GM19455 (cell line): ENCODE measurements at regions not wholly inside any gene's neighbourhood (a gene's known extent, or its start where the extent isn't known, plus 50 kb on each side); places are given as distances from the start of the nearest gene placed in this dataset.

Source experiments
- ATAC-seq: cut with Tn5 transposase; IDR thresholded peaks from one replicate; pipeline ENCODE4 v1.9.1; 2021; ENCODE audit not compliant: unreplicated experiment

DNA sequence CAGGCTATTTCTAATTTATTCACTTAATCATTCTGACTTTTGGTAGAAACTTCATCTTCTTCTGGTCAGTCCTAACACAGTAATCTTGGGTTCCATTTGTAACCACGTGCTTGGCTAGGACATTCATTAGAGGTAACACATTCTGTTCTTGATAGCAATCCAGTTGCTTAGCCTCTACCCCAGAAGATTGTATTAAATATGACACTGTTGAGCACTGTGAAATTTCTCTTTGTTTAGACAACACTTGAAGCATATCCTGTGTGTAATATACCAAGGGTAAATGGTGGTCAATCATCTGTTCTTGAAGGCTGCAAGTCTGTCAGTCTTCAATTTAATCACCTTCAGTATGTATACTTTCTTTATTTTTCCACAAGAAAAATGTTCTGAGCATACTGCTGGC is 523.0 kb downstream of the ANKRD50 start:
- no peak for ATAC-seq

- ATAC-seq: no peak
Observed at GRCh38 chr4:124191329-124191728, 521.2 kb downstream of the ANKRD50 start.

- ATAC-seq: no peak
Observed at GRCh38 chr4:124192544-124192943, 520.0 kb downstream of the ANKRD50 start.

GRCh38 chr4:124199185-124199584 is 513.3 kb downstream of the ANKRD50 start:
- ATAC-seq: no peak

GRCh38 chr4:124199755-124200154 is 512.8 kb downstream of the ANKRD50 start:
- no peak for ATAC-seq

DNA sequence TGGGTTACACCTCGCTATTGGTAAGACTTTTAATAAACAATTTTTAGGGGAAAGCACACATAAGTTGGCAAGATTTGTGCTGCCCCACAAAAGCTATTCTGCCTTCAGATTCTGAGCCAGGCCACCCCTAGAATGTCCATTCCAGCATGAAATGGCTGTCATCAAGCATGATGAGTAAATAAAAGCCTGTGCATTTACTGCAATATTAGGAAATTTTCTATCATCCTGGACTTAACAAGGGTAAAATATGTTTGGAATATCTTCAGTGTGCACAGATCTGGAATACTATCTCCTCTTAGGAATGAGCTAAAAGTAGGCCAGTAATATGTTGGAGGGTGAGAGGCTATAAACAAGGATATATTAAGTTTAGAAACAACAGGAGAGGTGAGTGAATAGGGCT is 510.9 kb downstream of the ANKRD50 start:
- ATAC-seq: no peak

DNA sequence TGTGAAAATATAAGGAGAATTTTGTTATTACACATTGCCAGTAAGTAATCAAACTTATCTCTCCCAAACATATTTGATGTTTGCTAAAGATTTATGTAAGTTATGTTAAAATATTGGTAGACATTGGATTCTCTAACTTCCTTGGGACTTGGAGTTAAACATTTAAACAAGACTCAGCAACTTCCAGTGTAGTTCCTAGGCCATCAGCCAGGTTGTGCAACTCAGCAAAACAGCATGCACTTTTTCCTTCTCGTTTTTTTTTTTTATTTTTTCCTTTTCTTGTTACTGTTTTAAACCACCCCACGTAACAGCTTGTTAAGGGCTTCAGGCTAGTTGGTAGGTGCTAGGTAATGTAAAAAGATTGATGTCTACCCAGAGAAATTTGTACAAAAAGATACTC is 510.4 kb downstream of the ANKRD50 start:
- ATAC-seq: no peak

GRCh38 chr4:124203613-124204238 is 508.8 kb downstream of the ANKRD50 start:
- ATAC-seq: no peak

DNA sequence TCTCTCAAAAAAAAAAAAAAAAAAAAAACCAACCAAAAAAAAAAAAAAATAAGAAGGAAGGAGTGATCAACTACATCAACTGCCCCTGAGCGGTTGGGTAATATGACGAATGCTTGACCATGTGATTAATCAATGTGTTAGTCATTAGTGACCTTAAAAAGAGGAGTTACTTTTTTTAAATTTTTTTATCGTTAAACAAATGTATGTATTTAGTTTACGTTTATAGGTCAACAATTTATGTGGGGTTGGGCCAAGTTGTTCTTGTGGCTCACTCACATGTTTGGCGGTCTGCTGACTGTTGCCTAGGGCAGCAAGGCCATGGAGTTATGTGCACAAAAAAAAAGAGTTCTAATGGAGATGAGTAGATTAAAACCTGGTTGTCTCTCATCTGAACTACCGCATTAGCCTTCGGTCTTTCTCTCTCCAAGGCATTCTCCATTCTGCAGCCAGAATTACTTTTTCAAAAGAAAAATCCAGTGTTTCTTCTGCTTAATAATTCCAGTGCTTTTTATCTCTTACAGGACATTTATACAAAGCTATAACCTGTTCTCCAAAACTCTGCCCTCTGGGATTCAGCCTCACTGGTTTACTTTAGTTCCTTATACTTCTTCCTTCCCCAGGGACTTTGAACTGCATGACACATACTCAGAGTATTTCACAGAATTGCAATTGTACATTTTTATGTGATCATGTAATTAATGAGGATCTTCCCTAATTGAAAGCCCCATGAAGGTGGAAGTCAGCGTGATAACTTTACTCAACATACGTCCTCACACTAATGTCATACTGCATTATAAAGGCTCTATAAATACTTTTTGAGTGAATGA is 505.5 kb downstream of the ANKRD50 start:
- no peak for ATAC-seq

GRCh38 chr4:124209211-124209610 is 503.3 kb downstream of the ANKRD50 start:
- no peak for ATAC-seq

- no peak for ATAC-seq
Observed at GRCh38 chr4:124209626-124210025, 502.9 kb downstream of the ANKRD50 start.

DNA sequence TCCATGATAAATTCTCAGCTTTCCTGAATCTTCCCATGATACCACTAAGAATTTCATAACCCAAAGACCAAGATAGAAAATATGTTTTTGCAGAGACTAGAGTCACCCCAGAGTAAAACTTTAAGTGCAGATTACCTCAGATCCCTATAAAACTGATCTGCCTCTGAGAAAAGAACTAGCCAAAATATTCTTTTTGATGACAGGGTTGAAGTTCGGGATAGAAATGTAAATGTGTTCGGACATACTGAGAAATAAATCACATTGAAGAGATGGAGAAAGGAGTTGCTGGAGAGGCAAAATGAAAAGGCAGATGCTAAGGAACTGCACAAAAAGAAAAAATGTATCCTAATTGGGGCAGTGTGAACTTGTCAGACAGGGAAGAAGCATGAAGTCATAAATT is 501.8 kb downstream of the ANKRD50 start:
- no peak for ATAC-seq

- no peak for ATAC-seq
Observed at GRCh38 chr4:124212815-124213630, 499.5 kb downstream of the ANKRD50 start.

GRCh38 chr4:124219389-124219788 is 493.1 kb downstream of the ANKRD50 start:
- ATAC-seq: no peak

GRCh38 chr4:124224256-124224655 is 488.3 kb downstream of the ANKRD50 start:
- no peak for ATAC-seq

DNA sequence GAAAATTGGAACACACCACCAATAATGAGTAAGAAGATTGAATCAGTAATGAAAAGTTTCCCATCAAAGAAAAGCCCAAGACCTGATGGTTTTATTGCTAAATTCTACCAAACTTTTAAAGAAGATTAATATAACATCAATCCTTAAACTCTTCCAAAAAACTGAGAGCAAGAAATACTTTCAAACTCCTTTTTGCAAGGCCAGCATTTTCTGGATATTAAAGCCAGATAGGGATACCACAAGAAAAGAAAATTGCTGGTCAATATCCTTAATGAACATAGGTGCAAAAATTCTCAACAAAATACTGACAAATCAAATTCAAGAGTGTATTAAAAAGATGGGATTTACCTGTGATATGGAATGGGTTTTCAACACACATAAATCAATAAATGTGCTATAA is 484.6 kb downstream of the ANKRD50 start:
- no peak for ATAC-seq

GRCh38 chr4:124230268-124230667 is 482.3 kb downstream of the ANKRD50 start:
- no peak for ATAC-seq

DNA sequence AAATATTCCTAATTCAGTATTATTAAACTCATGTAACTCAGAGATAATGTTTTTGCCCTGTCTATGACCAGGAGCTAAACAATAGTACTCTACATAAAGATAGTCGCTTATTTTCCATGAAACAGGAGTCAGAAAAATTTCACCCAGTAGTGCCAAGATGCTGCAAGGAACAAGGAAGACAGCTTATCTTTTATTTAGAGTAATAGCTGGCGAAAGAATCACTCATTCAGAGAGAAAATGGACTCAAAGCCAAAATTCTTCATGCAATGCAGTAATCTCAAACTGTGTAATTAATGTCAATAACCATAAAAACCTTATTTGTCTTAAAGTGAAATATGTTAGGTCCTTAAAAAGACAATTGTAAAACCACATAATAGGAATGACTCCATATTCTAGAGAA is 477.8 kb downstream of the ANKRD50 start:
- ATAC-seq: no peak

DNA sequence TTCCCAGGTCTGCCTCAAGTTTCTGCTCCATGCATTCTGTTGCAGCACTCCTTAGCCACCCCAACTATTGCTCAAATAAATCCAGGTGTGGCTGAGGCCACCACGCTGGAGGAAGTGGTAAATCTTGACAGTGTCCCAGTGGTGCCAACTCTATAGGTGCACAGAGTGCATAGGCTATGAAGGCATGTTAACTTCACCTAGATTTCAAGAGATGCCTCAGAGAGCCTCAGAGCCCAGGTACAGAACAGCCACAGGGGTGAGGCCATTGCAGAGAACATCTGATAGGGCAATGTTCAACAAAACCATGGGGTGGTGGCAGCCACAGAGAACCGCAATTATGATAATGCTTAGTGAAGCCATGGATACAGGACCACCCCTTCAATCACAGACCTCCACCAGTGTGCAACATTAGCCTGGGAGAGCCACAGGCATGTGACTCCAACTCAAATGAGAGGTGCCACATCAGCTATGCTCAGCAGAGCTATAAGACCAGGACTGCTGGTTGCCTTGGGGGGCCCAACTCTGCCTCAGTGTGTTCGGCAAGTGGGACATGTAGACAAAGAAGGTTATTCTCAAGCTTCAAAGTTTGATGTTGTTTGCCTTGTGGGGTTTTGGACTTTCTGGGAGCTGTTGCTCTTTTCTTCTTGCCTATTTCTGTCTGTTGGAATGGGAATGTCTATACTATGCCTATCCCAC is 468.7 kb downstream of the ANKRD50 start:
- ATAC-seq: no peak

DNA sequence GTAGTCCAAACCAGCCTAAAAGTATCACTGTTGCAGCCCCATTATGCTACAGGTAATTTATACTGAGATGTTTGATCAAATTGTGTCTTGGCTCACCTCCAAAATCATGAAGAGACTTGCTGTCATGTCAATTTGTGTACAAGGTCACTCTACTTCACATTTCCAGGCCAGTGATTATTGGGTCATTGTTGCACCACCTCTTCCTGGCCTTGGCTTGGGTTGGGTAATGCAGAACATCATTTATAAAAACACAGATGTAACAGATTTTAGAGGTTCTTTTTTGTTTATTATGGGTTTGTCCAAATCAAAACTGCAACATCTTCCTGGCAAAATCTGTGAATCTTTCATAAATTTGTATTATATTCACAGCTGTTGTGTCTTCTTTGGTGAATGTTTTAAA is 459.5 kb downstream of the ANKRD50 start:
- ATAC-seq: no peak
